GM19467 (cell line): ENCODE measurements at regions not wholly inside any gene's neighbourhood (a gene's known extent, or its start where the extent isn't known, plus 50 kb on each side); places are given as distances from the start of the nearest gene placed in this dataset.
"Not testable (repeated sequence)": the region's sequence is repeated elsewhere in the genome, so short reads cannot be mapped to it uniquely, and the experiment has no call there.

Experiments
- ATAC-seq: cut with Tn5 transposase; IDR thresholded peaks from one replicate; pipeline ENCODE4 v1.9.1; 2021; ENCODE audit warnings: mild to moderate bottlenecking, moderate library complexity; ENCODE audit not compliant: unreplicated experiment

GRCh38 chr9:33734941-33735835 is 60.2 kb upstream of the PRSS3 start:
- ATAC-seq: not testable (repeated sequence)

GRCh38 chr9:33737811-33738606 is 57.4 kb upstream of the PRSS3 start:
- ATAC-seq: no peak

- no peak for ATAC-seq
These were observed 56.0 kb upstream of the PRSS3 start for GRCh38 chr9:33739398-33739797.

- no peak for ATAC-seq
These were observed 55.3 kb upstream of the PRSS3 start for GRCh38 chr9:33740075-33740474.

- not testable (repeated sequence) for ATAC-seq
These were observed 54.4 kb upstream of the PRSS3 start for GRCh38 chr9:33740958-33741357.

GRCh38 chr9:33742051-33742450 is 53.3 kb upstream of the PRSS3 start:
- ATAC-seq: no peak

- no peak for ATAC-seq
These were observed 52.8 kb upstream of the PRSS3 start for GRCh38 chr9:33742519-33742918.
